Astrocyte of the cerebellum (primary cell): ENCODE measurements at regions not wholly inside any gene's neighbourhood (a gene's known extent, or its start where the extent isn't known, plus 50 kb on each side); places are given as distances from the start of the nearest gene placed in this dataset.

Experiments used
- DNase-seq: peaks from one replicate; pipeline ENCODE4 v3.0.0-alpha.2; 2011; ENCODE audit warnings: low read depth
- H3K4me3 ChIP-seq: 2 replicates; pipeline ENCODE4 v1.5.1; 2011; ENCODE audit warnings: mild to moderate bottlenecking, low read depth, low read length, moderate library complexity
- in situ Hi-C: cut with HindIII; loops from 2 replicates; pipeline ENCODE4 v1.10.0; 2017; ENCODE audit warnings: low sequenced_read_pairs
- TF ChIP-seq, protein P1 (sequence below): IDR thresholded peaks from 2 replicates; pipeline ENCODE4 v1.5.1; 2012; ENCODE audit warnings: low read length, low read depth, moderate library complexity, mild to moderate bottlenecking; ENCODE audit errors: missing control alignments

DNA sequence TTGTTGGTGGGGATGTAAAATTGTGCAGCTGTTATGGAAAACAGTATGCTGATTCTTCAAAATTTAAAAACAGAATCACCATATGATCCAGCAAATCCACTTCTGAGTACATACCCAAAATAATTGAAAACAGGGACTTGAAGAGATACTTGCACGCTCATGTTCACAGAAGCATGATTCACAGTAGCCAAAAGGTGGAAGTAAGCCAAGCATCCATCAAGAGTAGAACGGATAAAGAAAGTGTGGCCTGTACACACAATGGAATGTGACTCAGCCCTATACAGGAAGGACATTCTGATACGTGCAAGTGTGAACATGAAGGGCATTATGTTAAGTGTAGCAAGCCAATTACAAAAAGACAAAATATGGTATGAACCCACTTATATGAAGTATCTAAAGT is 696.7 kb upstream of the CELF2 start:
- DNase-seq: peak; percentile 11
- TF ChIP-seq, protein P1, sequence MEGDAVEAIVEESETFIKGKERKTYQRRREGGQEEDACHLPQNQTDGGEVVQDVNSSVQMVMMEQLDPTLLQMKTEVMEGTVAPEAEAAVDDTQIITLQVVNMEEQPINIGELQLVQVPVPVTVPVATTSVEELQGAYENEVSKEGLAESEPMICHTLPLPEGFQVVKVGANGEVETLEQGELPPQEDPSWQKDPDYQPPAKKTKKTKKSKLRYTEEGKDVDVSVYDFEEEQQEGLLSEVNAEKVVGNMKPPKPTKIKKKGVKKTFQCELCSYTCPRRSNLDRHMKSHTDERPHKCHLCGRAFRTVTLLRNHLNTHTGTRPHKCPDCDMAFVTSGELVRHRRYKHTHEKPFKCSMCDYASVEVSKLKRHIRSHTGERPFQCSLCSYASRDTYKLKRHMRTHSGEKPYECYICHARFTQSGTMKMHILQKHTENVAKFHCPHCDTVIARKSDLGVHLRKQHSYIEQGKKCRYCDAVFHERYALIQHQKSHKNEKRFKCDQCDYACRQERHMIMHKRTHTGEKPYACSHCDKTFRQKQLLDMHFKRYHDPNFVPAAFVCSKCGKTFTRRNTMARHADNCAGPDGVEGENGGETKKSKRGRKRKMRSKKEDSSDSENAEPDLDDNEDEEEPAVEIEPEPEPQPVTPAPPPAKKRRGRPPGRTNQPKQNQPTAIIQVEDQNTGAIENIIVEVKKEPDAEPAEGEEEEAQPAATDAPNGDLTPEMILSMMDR: no peak
- H3K4me3 ChIP-seq: no peak overlapping the region
- in situ Hi-C loops: no loop called here

DNA sequence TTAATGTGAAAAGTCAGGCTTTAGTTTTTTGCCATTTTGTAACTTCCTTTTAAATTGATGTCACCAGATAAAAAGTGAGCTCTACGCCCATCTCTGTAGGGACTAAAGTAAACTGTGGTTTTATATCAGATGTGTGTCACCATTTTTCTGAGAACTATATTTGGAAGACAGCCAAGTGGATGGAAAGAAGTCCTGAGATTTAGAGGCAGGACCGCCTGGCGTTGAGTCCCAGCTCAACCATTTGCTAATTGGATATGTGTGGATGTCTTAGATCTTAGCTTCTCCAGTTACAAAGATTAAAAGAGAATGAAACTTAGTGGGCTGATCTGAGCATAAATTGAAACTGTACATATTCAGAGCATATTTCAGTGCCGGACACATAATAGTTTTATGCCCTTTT is 691.6 kb upstream of the CELF2 start:
- TF ChIP-seq, protein P1: no peak
- in situ Hi-C loops: no loop called here
- H3K4me3 ChIP-seq: no peak overlapping the region
- DNase-seq: no peak

DNA sequence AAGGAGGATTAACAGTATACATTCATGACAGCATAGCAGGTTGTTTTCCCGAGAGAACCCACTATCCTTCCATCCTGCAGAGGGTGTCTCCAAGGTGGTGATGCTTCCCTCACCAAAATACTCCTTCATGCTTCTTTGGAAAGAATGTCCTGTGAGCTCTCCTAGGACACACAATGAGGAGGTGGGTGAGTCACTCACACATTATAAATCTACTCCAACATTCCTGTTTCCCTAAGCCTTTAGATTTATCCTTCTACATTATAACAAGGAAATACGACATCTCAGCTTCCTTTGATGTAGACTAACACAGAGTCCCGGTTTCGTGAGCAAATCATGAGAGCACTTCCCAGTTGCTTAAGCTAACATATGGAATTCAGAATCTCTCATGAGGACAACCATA is 689.7 kb upstream of the CELF2 start:
- in situ Hi-C loops: no loop called here
- TF ChIP-seq, protein P1: no peak
- no peak overlapping the region for H3K4me3 ChIP-seq
- DNase-seq: no peak

DNA sequence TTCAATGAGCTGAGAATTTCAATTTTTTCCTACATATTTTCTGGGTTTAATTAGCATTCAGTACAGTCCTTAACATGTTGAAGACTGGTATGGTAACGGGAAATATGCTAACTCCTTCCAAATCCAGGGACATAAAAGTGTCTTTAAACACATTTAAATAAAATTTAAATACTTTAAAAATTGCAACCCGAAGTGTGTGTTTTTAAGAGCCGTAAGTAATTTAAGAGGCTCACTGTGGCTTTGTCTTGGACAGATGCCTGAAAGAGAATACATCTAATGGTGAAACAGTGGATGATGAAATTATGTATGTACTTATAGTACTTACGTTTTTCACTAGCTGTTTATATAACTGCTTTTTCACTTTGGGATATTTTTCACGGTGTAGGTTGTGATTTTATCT is 687.3 kb upstream of the CELF2 start:
- DNase-seq: no peak
- TF ChIP-seq, protein P1: no peak
- in situ Hi-C loops: no loop called here
- no peak overlapping the region for H3K4me3 ChIP-seq

DNA sequence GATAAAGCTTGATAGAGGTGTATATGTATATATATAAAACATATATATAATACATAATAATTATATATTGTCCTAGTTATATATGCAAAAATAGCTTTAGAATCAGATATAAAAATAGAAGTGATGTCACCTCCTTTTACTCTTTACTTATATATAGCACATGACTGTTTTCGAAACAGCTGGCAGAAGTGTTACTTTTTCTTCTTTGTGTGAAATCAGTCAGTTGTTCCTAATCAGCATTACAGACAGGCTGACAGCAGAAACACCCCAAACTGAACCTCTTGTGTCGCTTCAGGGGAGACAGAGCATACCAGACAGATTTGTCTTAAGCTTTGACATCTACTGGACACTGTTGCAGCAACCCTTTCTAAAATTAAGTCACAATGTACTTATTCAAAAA is 684.9 kb upstream of the CELF2 start:
- no peak overlapping the region for H3K4me3 ChIP-seq
- TF ChIP-seq, protein P1: no peak
- no peak for DNase-seq
- in situ Hi-C loops: no loop called here

DNA sequence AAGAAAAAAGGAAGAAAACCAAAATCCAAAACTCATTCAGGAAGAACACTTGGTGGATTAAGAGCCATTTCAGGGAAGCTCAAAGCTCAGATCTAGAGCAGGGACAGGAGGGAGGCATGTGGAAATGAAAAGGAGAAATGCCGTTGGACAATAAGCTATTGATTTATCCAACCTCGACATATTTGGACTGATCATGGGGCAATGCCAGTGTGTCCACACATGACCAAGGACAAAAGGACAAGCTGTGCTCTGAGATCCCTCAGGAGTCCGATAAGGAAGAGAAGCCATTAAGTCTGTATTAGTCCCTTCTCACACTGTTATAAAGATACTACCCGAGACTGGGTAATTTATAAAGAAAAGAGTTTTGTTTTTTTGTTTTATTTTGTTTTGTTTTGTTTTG is 684.0 kb upstream of the CELF2 start:
- DNase-seq: no peak
- H3K4me3 ChIP-seq: no peak overlapping the region
- in situ Hi-C loops: no loop called here
- TF ChIP-seq, protein P1: no peak

DNA sequence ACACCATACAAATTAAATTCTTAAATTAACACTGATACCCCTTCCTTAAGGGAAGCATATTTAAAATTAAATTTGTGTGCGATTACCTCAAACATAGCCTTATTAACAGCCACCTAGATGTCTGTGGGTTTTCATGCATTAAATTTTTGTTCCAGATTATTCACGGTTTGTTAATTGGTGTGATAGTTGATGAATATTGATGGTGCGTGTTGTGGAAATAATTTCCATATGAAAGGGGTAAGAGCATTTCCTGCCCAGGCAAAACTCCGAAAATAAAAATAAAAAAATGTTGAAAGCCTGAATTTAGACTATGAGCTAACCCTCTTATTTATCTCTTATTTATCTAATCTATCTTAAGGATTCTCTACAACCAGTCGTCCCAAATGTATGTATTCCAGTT is 679.3 kb upstream of the CELF2 start:
- in situ Hi-C loops: no loop called here
- TF ChIP-seq, protein P1: no peak
- H3K4me3 ChIP-seq: no peak overlapping the region
- DNase-seq: no peak
